ENCODE measurements at regions not wholly inside any gene's neighbourhood (a gene's known extent, or its start where the extent isn't known, plus 50 kb on each side); places are given as distances from the start of the nearest gene placed in this dataset.

- no peak for TF ChIP-seq MAX (IDR thresholded peaks at IDR 0.05; ENCODE audit: insufficient read depth, insufficient read length)
- no peak for TF ChIP-seq GATA2 (IDR thresholded peaks at IDR 0.05; ENCODE audit: insufficient read depth, insufficient read length, low read depth, low read length)
- TF ChIP-seq CTCF (IDR thresholded peaks at IDR 0.05; ENCODE audit: extremely low read depth in 1 of 2, insufficient read depth in 1 of 2, low read depth in 1 of 2, low read length in 2 of 2) = no peak
- no peak for TF ChIP-seq POLR2AphosphoS5 (IDR thresholded peaks at IDR 0.05; ENCODE audit: insufficient read depth, low read depth, low read length)
- no peak for TF ChIP-seq EZH2 (IDR thresholded peaks at IDR 0.05; ENCODE audit: borderline replicate concordance, low read depth, low read length, severe bottlenecking)
- no peak for TF ChIP-seq JUN (IDR thresholded peaks at IDR 0.05; ENCODE audit: borderline replicate concordance, insufficient read depth, insufficient read length, low read depth)
- TF ChIP-seq MYC (IDR thresholded peaks at IDR 0.05; ENCODE audit: low read depth, low read length) = no peak
- no peak for TF ChIP-seq POLR2A (IDR thresholded peaks at IDR 0.05; ENCODE audit: low read depth, low read length)
- TF ChIP-seq FOS (IDR thresholded peaks at IDR 0.05; ENCODE audit: borderline replicate concordance, insufficient read depth, low read length) = no peak
Observed at GRCh38 chr22:34997633-34998299, 68.2 kb upstream of the ISX start.

Measured in endothelial cell of umbilical vein (primary cell).